ENCODE measurements at regions not wholly inside any gene's neighbourhood (a gene's known extent, or its start where the extent isn't known, plus 50 kb on each side); places are given as distances from the start of the nearest gene placed in this dataset.

DNA sequence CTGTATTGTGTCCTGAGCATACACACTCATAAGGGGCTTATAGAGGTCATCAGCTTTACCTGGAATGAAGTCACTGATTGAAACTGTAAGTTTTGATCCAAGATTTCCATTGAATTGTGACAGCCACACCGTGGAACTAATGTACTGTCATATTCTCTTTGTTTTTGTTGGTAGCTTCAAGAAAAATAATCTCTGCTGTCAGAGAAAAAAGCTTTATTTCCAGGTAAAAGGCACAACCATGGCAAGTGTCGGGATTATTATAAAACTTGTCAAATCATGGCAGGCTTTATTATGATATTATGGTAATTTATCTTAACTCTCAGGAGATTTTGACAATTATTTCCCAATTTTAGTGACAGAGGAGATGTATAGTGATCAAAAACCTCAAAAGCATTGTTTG lies 191.2 kb downstream of the FAM170A start:
- Histone ChIP-seq H3K4me3 (ENCODE audit: control insufficient read depth in 2 of 3, extremely low read depth in 1 of 3, insufficient read depth in 2 of 3, low read depth in 1 of 3, low read length in 3 of 3) (no peak overlapping the region), H3K27me3 (ENCODE audit: control insufficient read depth, extremely low read depth, insufficient read depth, low read length) (no peaks in the 10 kb centered on the region), H3K9me1 (ENCODE audit: control insufficient read depth, extremely low read depth, insufficient read depth, low read length) (no peaks in the 10 kb centered on the region), H4K20me1 (ENCODE audit: control insufficient read depth, extremely low read depth, insufficient read depth, low read length) (no peaks in the 10 kb centered on the region), H3K4me1 (ENCODE audit: control insufficient read depth, extremely low read depth, insufficient read depth, low read length) (no peaks in the 10 kb centered on the region), H3K4me2 (ENCODE audit: control insufficient read depth, extremely low read depth, insufficient read depth, low read depth, low read length) (no peak overlapping the region), H3K36me3 (ENCODE audit: control insufficient read depth in 2 of 2, extremely low read depth in 1 of 2, insufficient read depth in 2 of 2, low read length in 2 of 2) (no peaks in the 10 kb centered on the region), H3K9ac (ENCODE audit: control insufficient read depth, extremely low read depth, insufficient read depth, low read length) (no peak overlapping the region), H3K79me2 (ENCODE audit: control insufficient read depth, insufficient read depth, low read length) (no peaks in the 10 kb centered on the region), H3K27ac (ENCODE audit: control insufficient read depth, insufficient read depth, low read length) (no peak overlapping the region), H2AFZ (ENCODE audit: control insufficient read depth, low read length) (no peak overlapping the region), H3K9me3 (ENCODE audit: control insufficient read depth, low read depth, low read length) (no peaks in the 10 kb centered on the region)
- DNase-seq (ENCODE audit: low read depth, low spot score) (no peak), FAIRE-seq (no peak)
- TF ChIP-seq, protein P1, sequence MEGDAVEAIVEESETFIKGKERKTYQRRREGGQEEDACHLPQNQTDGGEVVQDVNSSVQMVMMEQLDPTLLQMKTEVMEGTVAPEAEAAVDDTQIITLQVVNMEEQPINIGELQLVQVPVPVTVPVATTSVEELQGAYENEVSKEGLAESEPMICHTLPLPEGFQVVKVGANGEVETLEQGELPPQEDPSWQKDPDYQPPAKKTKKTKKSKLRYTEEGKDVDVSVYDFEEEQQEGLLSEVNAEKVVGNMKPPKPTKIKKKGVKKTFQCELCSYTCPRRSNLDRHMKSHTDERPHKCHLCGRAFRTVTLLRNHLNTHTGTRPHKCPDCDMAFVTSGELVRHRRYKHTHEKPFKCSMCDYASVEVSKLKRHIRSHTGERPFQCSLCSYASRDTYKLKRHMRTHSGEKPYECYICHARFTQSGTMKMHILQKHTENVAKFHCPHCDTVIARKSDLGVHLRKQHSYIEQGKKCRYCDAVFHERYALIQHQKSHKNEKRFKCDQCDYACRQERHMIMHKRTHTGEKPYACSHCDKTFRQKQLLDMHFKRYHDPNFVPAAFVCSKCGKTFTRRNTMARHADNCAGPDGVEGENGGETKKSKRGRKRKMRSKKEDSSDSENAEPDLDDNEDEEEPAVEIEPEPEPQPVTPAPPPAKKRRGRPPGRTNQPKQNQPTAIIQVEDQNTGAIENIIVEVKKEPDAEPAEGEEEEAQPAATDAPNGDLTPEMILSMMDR (optimal IDR thresholded peaks at IDR 0.05 in 1 of 3, IDR thresholded peaks at IDR 0.05 in 1 of 3, conservative IDR thresholded peaks at IDR 0.05 in 1 of 3; ENCODE audit: extremely low read depth in 1 of 3, insufficient read depth in 2 of 3, low read length in 3 of 3) = no peak
- no peak for TF ChIP-seq EZH2 (IDR thresholded peaks at IDR 0.05; ENCODE audit: low read length)
- dilution Hi-C loops (cut with MboI; ENCODE audit: extremely low pct_ligation_motif_present, low sequenced_read_pairs) = no loop called here

DNA sequence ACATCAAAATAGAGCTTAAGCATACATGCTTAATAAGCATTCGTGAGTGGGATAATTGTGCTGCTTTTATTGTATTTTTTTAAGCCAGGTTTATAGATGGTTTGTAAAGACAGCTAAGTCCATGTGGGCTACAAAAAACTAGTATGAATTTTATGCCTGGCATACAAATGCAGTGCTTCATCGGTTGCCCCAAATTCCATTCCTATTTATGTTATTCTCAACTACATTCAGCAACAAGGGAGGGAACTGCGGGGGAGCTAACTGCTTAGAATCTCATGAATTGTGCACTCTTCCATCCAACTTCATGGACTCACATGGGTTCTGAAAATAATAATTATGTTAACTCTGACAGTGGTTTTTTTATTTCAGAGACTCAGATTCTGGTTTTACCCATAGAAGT lies 199.2 kb downstream of the FAM170A start:
- dilution Hi-C loops (cut with MboI; ENCODE audit: extremely low pct_ligation_motif_present, low sequenced_read_pairs) = no loop called here
- FAIRE-seq (no peak), DNase-seq (ENCODE audit: low read depth, low spot score) (no peak)
- no peak overlapping the region for H3K4me3 ChIP-seq (ENCODE audit: control insufficient read depth in 2 of 3, extremely low read depth in 1 of 3, insufficient read depth in 2 of 3, low read depth in 1 of 3, low read length in 3 of 3)
- H4K20me1 ChIP-seq (ENCODE audit: control insufficient read depth, extremely low read depth, insufficient read depth, low read length) = no peaks in the 10 kb centered on the region
- H3K9me3 ChIP-seq (ENCODE audit: control insufficient read depth, low read depth, low read length) = no peaks in the 10 kb centered on the region
- no peaks in the 10 kb centered on the region for H3K4me1 ChIP-seq (ENCODE audit: control insufficient read depth, extremely low read depth, insufficient read depth, low read length)
- H3K36me3 ChIP-seq (ENCODE audit: control insufficient read depth in 2 of 2, extremely low read depth in 1 of 2, insufficient read depth in 2 of 2, low read length in 2 of 2) = no peaks in the 10 kb centered on the region
- H3K9ac ChIP-seq (ENCODE audit: control insufficient read depth, extremely low read depth, insufficient read depth, low read length) = no peak overlapping the region
- no peak overlapping the region for H2AFZ ChIP-seq (ENCODE audit: control insufficient read depth, low read length)
- H3K79me2 ChIP-seq (ENCODE audit: control insufficient read depth, insufficient read depth, low read length) = no peaks in the 10 kb centered on the region
- no peak for TF ChIP-seq EZH2 (IDR thresholded peaks at IDR 0.05; ENCODE audit: low read length)
- TF ChIP-seq, protein P1 (optimal IDR thresholded peaks at IDR 0.05 in 1 of 3, IDR thresholded peaks at IDR 0.05 in 1 of 3, conservative IDR thresholded peaks at IDR 0.05 in 1 of 3; ENCODE audit: extremely low read depth in 1 of 3, insufficient read depth in 2 of 3, low read length in 3 of 3) = no peak
- H3K4me2 ChIP-seq (ENCODE audit: control insufficient read depth, extremely low read depth, insufficient read depth, low read depth, low read length) = no peak overlapping the region
- no peaks in the 10 kb centered on the region for H3K27me3 ChIP-seq (ENCODE audit: control insufficient read depth, extremely low read depth, insufficient read depth, low read length)
- H3K27ac ChIP-seq (ENCODE audit: control insufficient read depth, insufficient read depth, low read length) = no peak overlapping the region
- H3K9me1 ChIP-seq (ENCODE audit: control insufficient read depth, extremely low read depth, insufficient read depth, low read length) = no peaks in the 10 kb centered on the region
